SK-N-SH treated with all-trans-retinoic acid at 6 μM for 48 hours (cell line): ENCODE measurements at regions not wholly inside any gene's neighbourhood (a gene's known extent, or its start where the extent isn't known, plus 50 kb on each side); places are given as distances from the start of the nearest gene placed in this dataset.

Experiments used
- ATAC-seq: fragments of 200-7000 bp; cut with Tn5 transposase; 3 replicates; pipeline ENCODE4 v1.9.1; 2020; ENCODE audit warnings: mild to moderate bottlenecking, moderate library complexity
- ARNTL ChIP-seq: fragments of 450-650 bp; formaldehyde crosslinking; IDR thresholded peaks from 2 replicates; pipeline ENCODE4 v1.5.0; 2020; ENCODE audit warnings: low read depth, mild to moderate bottlenecking, moderate library complexity, borderline replicate concordance
- CSDC2 ChIP-seq: fragments of 250-450 bp; sonication (Bioruptor Pico); IDR thresholded peaks from 2 replicates; pipeline ENCODE4 v1.5.0; 2020; ENCODE audit warnings: mild to moderate bottlenecking, moderate library complexity
- CSRNP3 ChIP-seq: fragments of 250-450 bp; sonication (Bioruptor Pico); IDR thresholded peaks from 2 replicates; pipeline ENCODE4 v1.5.1; 2021; ENCODE audit warnings: mild to moderate bottlenecking, moderate library complexity
- GLIS3 ChIP-seq: fragments of 250-450 bp; sonication (Bioruptor Pico); IDR thresholded peaks from 2 replicates; pipeline ENCODE4 v1.5.0; 2020; ENCODE audit warnings: mild to moderate bottlenecking, moderate library complexity
- ISL1 ChIP-seq: fragments of 250-450 bp; sonication (Bioruptor Pico); IDR thresholded peaks from 2 replicates; pipeline ENCODE4 v2.1.2; 2022; ENCODE audit warnings: mild to moderate bottlenecking, moderate library complexity
- OSR1 ChIP-seq: fragments of 250-450 bp; sonication (Bioruptor Pico); IDR thresholded peaks from 2 replicates; pipeline ENCODE4 v1.8.0; 2022; ENCODE audit warnings: moderate library complexity, mild to moderate bottlenecking, inconsistent platforms
- PATZ1 ChIP-seq: fragments of 250-450 bp; sonication (Bioruptor Pico); IDR thresholded peaks from 2 replicates; pipeline ENCODE4 v1.8.0; 2020; ENCODE audit warnings: mild to moderate bottlenecking, moderate library complexity, borderline replicate concordance
- POU6F1 ChIP-seq: fragments of 250-450 bp; sonication (Bioruptor Pico); IDR thresholded peaks from 2 replicates; pipeline ENCODE4 v1.8.0; 2021; ENCODE audit warnings: low read depth, mild to moderate bottlenecking, moderate library complexity, borderline replicate concordance
- PPARA ChIP-seq: fragments of 250-450 bp; sonication (Bioruptor Pico); IDR thresholded peaks from 2 replicates; pipeline ENCODE4 v1.5.0; 2020; ENCODE audit warnings: mild to moderate bottlenecking, borderline replicate concordance
- RARB ChIP-seq: fragments of 250-450 bp; sonication (Bioruptor Pico); IDR thresholded peaks from 2 replicates; pipeline ENCODE4 v1.8.0; 2021; ENCODE audit warnings: mild to moderate bottlenecking, moderate library complexity
- SNAI2 ChIP-seq: fragments of 250-450 bp; sonication (Bioruptor Pico); IDR thresholded peaks from 2 replicates; pipeline ENCODE4 v1.5.0; 2020; ENCODE audit warnings: mild to moderate bottlenecking, moderate library complexity
- TOX ChIP-seq: fragments of 250-450 bp; sonication (Bioruptor Pico); IDR thresholded peaks from 2 replicates; pipeline ENCODE4 v1.8.0; 2021; ENCODE audit warnings: mild to moderate bottlenecking, moderate library complexity, borderline replicate concordance
- TSHZ2 ChIP-seq: fragments of 250-450 bp; sonication (Bioruptor Pico); IDR thresholded peaks from 2 replicates; pipeline ENCODE4 v1.5.0; 2020; ENCODE audit warnings: mild to moderate bottlenecking, moderate library complexity
- ZC3H10 ChIP-seq: fragments of 250-450 bp; sonication (Bioruptor Pico); IDR thresholded peaks from 2 replicates; pipeline ENCODE4 v1.5.1; 2021; ENCODE audit warnings: mild to moderate bottlenecking, moderate library complexity
- ZFP3 ChIP-seq: fragments of 250-450 bp; sonication (Bioruptor Pico); IDR thresholded peaks from 2 replicates; pipeline ENCODE4 v1.5.0; 2020; ENCODE audit warnings: mild to moderate bottlenecking, moderate library complexity
- ZFP30 ChIP-seq: fragments of 450-650 bp; formaldehyde crosslinking; IDR thresholded peaks from 2 replicates; pipeline ENCODE4 v1.5.0; 2022; ENCODE audit warnings: mild to moderate bottlenecking, moderate library complexity
- ZNF70 ChIP-seq: fragments of 450-650 bp; formaldehyde crosslinking; IDR thresholded peaks from 2 replicates; pipeline ENCODE4 v1.5.0; 2020; ENCODE audit warnings: mild to moderate bottlenecking, moderate library complexity
- ZNF8 ChIP-seq: fragments of 450-650 bp; formaldehyde crosslinking; IDR thresholded peaks from 2 replicates; pipeline ENCODE4 v1.5.0; 2020; ENCODE audit warnings: mild to moderate bottlenecking, moderate library complexity

GRCh38 chr9:108760841-108761240 is 94.9 kb downstream of the ACTL7B start (continued):
- TF ChIP-seq TSHZ2 (no peak), CSDC2 (CRISPR knock-in tag) (no peak), PATZ1 (CRISPR knock-in tag) (no peak), OSR1 (CRISPR knock-in tag) (no peak)

- no peak for ATAC-seq
- TF ChIP-seq CSDC2 (CRISPR knock-in tag) = no peak
- no peak for TF ChIP-seq PPARA (CRISPR knock-in tag)
- TF ChIP-seq ISL1 (CRISPR knock-in tag) = no peak
- TF ChIP-seq RARB (CRISPR knock-in tag) = no peak
- no peak for TF ChIP-seq TOX (CRISPR knock-in tag)
- TF ChIP-seq ZNF8 (CRISPR knock-in tag) = no peak
- no peak for TF ChIP-seq CSRNP3
- TF ChIP-seq ZC3H10 = no peak
- TF ChIP-seq PATZ1 (CRISPR knock-in tag) = no peak
- TF ChIP-seq ZFP30 = no peak
- no peak for TF ChIP-seq ZNF70
- no peak for TF ChIP-seq OSR1 (CRISPR knock-in tag)
- TF ChIP-seq GLIS3 = no peak
- no peak for TF ChIP-seq ARNTL (CRISPR knock-in tag)
- no peak for TF ChIP-seq TSHZ2
- TF ChIP-seq ZFP3 = no peak
These were observed 96.0 kb downstream of the ACTL7B start for GRCh38 chr9:108759835-108760234.

GRCh38 chr9:108759399-108759798 is 96.4 kb downstream of the ACTL7B start:
- TF ChIP-seq PATZ1 (CRISPR knock-in tag) = no peak
- TF ChIP-seq POU6F1 (CRISPR knock-in tag) = no peak
- no peak for TF ChIP-seq OSR1 (CRISPR knock-in tag)
- TF ChIP-seq ZC3H10 = no peak
- TF ChIP-seq ARNTL (CRISPR knock-in tag) = no peak
- no peak for TF ChIP-seq SNAI2
- TF ChIP-seq CSRNP3 = no peak
- no peak for ATAC-seq
